ENCODE measurements at regions not wholly inside any gene's neighbourhood (a gene's known extent, or its start where the extent isn't known, plus 50 kb on each side); places are given as distances from the start of the nearest gene placed in this dataset.

- intact Hi-C loops (cut with micrococcal nuclease) = no loop called here
- no TSS peak for BruUV-seq (replicated peaks)
- TF ChIP-seq, protein P1, sequence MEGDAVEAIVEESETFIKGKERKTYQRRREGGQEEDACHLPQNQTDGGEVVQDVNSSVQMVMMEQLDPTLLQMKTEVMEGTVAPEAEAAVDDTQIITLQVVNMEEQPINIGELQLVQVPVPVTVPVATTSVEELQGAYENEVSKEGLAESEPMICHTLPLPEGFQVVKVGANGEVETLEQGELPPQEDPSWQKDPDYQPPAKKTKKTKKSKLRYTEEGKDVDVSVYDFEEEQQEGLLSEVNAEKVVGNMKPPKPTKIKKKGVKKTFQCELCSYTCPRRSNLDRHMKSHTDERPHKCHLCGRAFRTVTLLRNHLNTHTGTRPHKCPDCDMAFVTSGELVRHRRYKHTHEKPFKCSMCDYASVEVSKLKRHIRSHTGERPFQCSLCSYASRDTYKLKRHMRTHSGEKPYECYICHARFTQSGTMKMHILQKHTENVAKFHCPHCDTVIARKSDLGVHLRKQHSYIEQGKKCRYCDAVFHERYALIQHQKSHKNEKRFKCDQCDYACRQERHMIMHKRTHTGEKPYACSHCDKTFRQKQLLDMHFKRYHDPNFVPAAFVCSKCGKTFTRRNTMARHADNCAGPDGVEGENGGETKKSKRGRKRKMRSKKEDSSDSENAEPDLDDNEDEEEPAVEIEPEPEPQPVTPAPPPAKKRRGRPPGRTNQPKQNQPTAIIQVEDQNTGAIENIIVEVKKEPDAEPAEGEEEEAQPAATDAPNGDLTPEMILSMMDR (IDR thresholded peaks at IDR 0.05; ENCODE audit: unreplicated experiment) = no peak
- peaks cover 2% of the 10 kb centered on the region for H3K4me1 Mint-ChIP-seq (ENCODE audit: insufficient read depth, unreplicated experiment)
- ChIA-PET POLR2A (interaction anchor here (1.0 kb wide), 1 partner anchor 13 kb away, joined by 3 read pairs; no protein-coding TSS in a partner anchor), CTCF (no interaction called here)
- H3K27ac Mint-ChIP-seq (ENCODE audit: low read depth, unreplicated experiment) = no peak overlapping the region
- no peak for DNase-seq (ENCODE audit: unreplicated experiment)
- no peaks in the 10 kb centered on the region for H3K9me3 Mint-ChIP-seq (ENCODE audit: unreplicated experiment)
- no peaks in the 10 kb centered on the region for H3K27me3 Mint-ChIP-seq (ENCODE audit: insufficient read depth, unreplicated experiment)
- peaks cover 6% of the 10 kb centered on the region for H3K36me3 Mint-ChIP-seq (ENCODE audit: insufficient read depth, unreplicated experiment)
- H3K4me3 Mint-ChIP-seq (ENCODE audit: unreplicated experiment) = no peak overlapping the region
These were observed 199.8 kb upstream of the NR2F2 start for GRCh38 chr15:96130734-96131133.

GRCh38 chr15:96132126-96132525, 198.4 kb upstream of the NR2F2 start:
- POLR2A ChIA-PET = no interaction called here
- intact Hi-C loops (cut with micrococcal nuclease) = no loop called here
- CTCF ChIA-PET = interaction anchor here (0.6 kb wide), 1 partner anchor 230 kb away, joined by 3 read pairs; no protein-coding TSS in a partner anchor
- Mint-ChIP-seq H3K4me1 (ENCODE audit: insufficient read depth, unreplicated experiment) (no peaks in the 10 kb centered on the region), H3K9me3 (ENCODE audit: unreplicated experiment) (no peaks in the 10 kb centered on the region), H3K4me3 (ENCODE audit: unreplicated experiment) (no peak overlapping the region), H3K36me3 (ENCODE audit: insufficient read depth, unreplicated experiment) (peaks cover under 1% of the 10 kb centered on the region), H3K27ac (ENCODE audit: low read depth, unreplicated experiment) (no peak overlapping the region), H3K27me3 (ENCODE audit: insufficient read depth, unreplicated experiment) (no peaks in the 10 kb centered on the region)
- BruUV-seq (replicated peaks) = no TSS peak
- TF ChIP-seq, protein P1 (IDR thresholded peaks at IDR 0.05; ENCODE audit: unreplicated experiment) = no peak
- no peak for DNase-seq (ENCODE audit: unreplicated experiment)

DNA sequence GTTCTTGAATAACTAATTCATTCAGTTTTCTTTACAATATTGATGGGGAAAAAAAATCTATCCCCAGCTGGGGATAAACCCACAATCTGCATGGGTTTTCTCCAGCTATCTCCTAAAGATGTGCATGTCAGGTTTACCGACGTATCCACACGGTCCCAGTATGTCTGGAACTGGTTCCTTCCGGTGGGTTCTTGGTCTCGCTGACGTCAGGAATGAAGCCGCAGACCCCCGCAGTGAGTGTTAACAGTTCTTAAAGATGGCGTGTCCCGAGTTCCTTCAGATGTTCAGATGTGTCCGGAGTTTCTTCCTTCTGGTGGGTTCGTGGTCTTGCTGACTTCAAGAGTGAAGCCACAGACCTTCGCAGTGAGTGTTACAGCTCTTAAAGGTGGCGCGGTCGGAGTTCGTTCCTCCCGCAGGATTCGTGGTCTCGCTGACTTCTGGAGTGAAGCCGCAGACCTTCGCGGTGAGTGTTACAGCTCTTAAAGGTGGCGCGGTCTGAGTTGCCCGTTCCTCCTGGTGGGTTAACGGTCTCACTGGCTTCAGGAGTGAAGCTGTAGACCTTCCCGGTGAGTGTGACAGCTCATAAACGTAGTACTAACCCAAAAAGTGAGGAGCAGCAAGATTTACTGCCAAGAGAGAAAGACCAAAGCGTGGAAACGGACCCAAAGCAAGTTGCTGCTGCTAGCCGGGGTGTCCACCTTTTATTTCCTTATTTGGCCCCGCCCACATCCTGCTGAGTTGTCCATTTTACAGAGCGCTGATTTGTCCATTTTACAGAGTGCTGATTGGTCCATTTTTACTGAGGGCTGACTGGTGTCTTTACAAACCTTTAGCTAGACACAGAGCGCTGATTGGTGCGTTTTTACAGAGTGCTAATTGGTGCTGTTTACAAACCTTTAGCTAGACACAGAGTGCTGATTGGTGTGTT, 195.1 kb upstream of the NR2F2 start:
- no peaks in the 10 kb centered on the region for H3K27me3 Mint-ChIP-seq (ENCODE audit: insufficient read depth, unreplicated experiment)
- intact Hi-C loops (cut with micrococcal nuclease) = no loop called here
- no peaks in the 10 kb centered on the region for H3K36me3 Mint-ChIP-seq (ENCODE audit: insufficient read depth, unreplicated experiment)
- ChIA-PET CTCF (interaction anchor here (0.6 kb wide), 1 partner anchor 26 kb away, joined by 3 read pairs; no protein-coding TSS in a partner anchor), POLR2A (no interaction called here)
- H3K4me1 Mint-ChIP-seq (ENCODE audit: insufficient read depth, unreplicated experiment) = no peaks in the 10 kb centered on the region
- H3K4me3 Mint-ChIP-seq (ENCODE audit: unreplicated experiment) = no peak overlapping the region
- no TSS peak for BruUV-seq (replicated peaks)
- H3K27ac Mint-ChIP-seq (ENCODE audit: low read depth, unreplicated experiment) = no peak overlapping the region
- DNase-seq (ENCODE audit: unreplicated experiment) = no peak
- H3K9me3 Mint-ChIP-seq (ENCODE audit: unreplicated experiment) = no peaks in the 10 kb centered on the region
- TF ChIP-seq, protein P1 (IDR thresholded peaks at IDR 0.05; ENCODE audit: unreplicated experiment) = no peak

DNA sequence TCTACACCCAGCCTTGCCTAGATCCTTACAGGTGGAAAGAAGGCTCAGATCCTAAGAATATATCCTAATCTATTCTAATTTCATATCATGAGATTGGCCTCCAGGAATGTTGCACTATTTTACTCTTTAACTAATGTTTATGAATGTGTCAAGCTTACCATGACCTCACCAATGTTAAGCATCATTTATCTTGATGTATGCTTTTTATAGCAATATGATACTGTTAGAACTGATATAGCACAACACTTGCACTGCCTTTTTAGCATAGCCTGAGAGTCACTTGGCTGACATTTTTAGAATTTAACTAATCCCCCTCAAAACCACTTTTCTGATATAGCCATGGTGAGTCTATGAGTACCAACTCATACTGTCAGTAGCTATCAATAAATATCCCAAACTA, 191.5 kb upstream of the NR2F2 start:
- intact Hi-C loops (cut with micrococcal nuclease) = no loop called here
- no peak overlapping the region for H3K4me3 Mint-ChIP-seq (ENCODE audit: unreplicated experiment)
- no peaks in the 10 kb centered on the region for H3K27me3 Mint-ChIP-seq (ENCODE audit: insufficient read depth, unreplicated experiment)
- H3K36me3 Mint-ChIP-seq (ENCODE audit: insufficient read depth, unreplicated experiment) = no peaks in the 10 kb centered on the region
- no peak for DNase-seq (ENCODE audit: unreplicated experiment)
- no peaks in the 10 kb centered on the region for H3K4me1 Mint-ChIP-seq (ENCODE audit: insufficient read depth, unreplicated experiment)
- TF ChIP-seq, protein P1 (IDR thresholded peaks at IDR 0.05; ENCODE audit: unreplicated experiment) = no peak
- BruUV-seq (replicated peaks) = no TSS peak
- no peaks in the 10 kb centered on the region for H3K9me3 Mint-ChIP-seq (ENCODE audit: unreplicated experiment)
- no peak overlapping the region for H3K27ac Mint-ChIP-seq (ENCODE audit: low read depth, unreplicated experiment)
- CTCF ChIA-PET = no interaction called here
- POLR2A ChIA-PET = no interaction called here

Data from MCF 10A (cell line).